ENCODE measurements at regions not wholly inside any gene's neighbourhood (a gene's known extent, or its start where the extent isn't known, plus 50 kb on each side); places are given as distances from the start of the nearest gene placed in this dataset.

GRCh38 chr5:124996764-124997077 lies 250.3 kb upstream of the ZNF608 start:
- Histone ChIP-seq H4K20me1 (replicated peaks; ENCODE audit: control insufficient read depth, extremely low read depth, insufficient read depth, low read length) (no peaks in the 10 kb centered on the region), H3K9me3 (replicated peaks; ENCODE audit: control insufficient read depth, insufficient read depth, low read length) (no peaks in the 10 kb centered on the region), H3K27me3 (ENCODE audit: control insufficient read depth in 2 of 2, insufficient read depth in 2 of 2, low read length in 2 of 2) (no peaks in the 10 kb centered on the region), H2AFZ (ENCODE audit: low read depth, low read length) (no peak overlapping the region), H3K9me1 (replicated peaks; ENCODE audit: control insufficient read depth, extremely low read depth, insufficient read depth, low read length) (no peaks in the 10 kb centered on the region), H3K4me2 (ENCODE audit: insufficient read depth, low read length) (no peak overlapping the region), H3K9ac (replicated peaks; ENCODE audit: extremely low read depth, insufficient read depth, low read length) (no peak overlapping the region), H3K4me3 (replicated peaks in 1 of 3; ENCODE audit: insufficient read depth in 1 of 3, low read depth in 1 of 3, low read length in 3 of 3) (no peak overlapping the region), H3K4me1 (ENCODE audit: control insufficient read depth, extremely low read depth, insufficient read depth, low read length) (peaks cover 8% of the 10 kb centered on the region), H3K27ac (ENCODE audit: insufficient read depth, low read depth, low read length) (no peak overlapping the region), H3K79me2 (ENCODE audit: control insufficient read depth, insufficient read depth, low read length) (no peaks in the 10 kb centered on the region), H3K36me3 (ENCODE audit: control insufficient read depth in 2 of 2, extremely low read depth in 1 of 2, insufficient read depth in 2 of 2, low read length in 2 of 2) (no peaks in the 10 kb centered on the region)
- FAIRE-seq (no peak), DNase-seq (ENCODE audit: low read depth, low spot score) (peak; percentile 68)
- ChIA-PET POLR2A (no interaction called here), CTCF (interaction anchor here (1.0 kb wide), 1 partner anchor 223 kb away, joined by 3 read pairs; no protein-coding TSS in a partner anchor)
- BruUV-seq (replicated peaks) = no TSS peak
- TF ChIP-seq MAX (IDR thresholded peaks at IDR 0.05; ENCODE audit: insufficient read depth, insufficient read length) = no peak
- no peak for TF ChIP-seq JUN (IDR thresholded peaks at IDR 0.05; ENCODE audit: borderline replicate concordance, insufficient read depth, insufficient read length, low read depth)
- TF ChIP-seq, protein P1, sequence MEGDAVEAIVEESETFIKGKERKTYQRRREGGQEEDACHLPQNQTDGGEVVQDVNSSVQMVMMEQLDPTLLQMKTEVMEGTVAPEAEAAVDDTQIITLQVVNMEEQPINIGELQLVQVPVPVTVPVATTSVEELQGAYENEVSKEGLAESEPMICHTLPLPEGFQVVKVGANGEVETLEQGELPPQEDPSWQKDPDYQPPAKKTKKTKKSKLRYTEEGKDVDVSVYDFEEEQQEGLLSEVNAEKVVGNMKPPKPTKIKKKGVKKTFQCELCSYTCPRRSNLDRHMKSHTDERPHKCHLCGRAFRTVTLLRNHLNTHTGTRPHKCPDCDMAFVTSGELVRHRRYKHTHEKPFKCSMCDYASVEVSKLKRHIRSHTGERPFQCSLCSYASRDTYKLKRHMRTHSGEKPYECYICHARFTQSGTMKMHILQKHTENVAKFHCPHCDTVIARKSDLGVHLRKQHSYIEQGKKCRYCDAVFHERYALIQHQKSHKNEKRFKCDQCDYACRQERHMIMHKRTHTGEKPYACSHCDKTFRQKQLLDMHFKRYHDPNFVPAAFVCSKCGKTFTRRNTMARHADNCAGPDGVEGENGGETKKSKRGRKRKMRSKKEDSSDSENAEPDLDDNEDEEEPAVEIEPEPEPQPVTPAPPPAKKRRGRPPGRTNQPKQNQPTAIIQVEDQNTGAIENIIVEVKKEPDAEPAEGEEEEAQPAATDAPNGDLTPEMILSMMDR (IDR thresholded peaks at IDR 0.05; ENCODE audit: extremely low read depth in 1 of 2, insufficient read depth in 1 of 2, low read depth in 1 of 2, low read length in 2 of 2) = no peak
- TF ChIP-seq MYC (IDR thresholded peaks at IDR 0.05; ENCODE audit: low read depth, low read length) = no peak
- no peak for TF ChIP-seq FOS (IDR thresholded peaks at IDR 0.05; ENCODE audit: borderline replicate concordance, insufficient read depth, low read length)
- no peak for TF ChIP-seq GATA2 (IDR thresholded peaks at IDR 0.05; ENCODE audit: insufficient read depth, insufficient read length, low read depth, low read length)
- dilution Hi-C loops (cut with MboI; ENCODE audit: extremely low pct_ligation_motif_present, low sequenced_read_pairs) (no loop called here), intact Hi-C loops (cut with micrococcal nuclease) (loop anchor here (5.0 kb wide), 2 partner anchors 96 to 276 kb away; no protein-coding TSS in a partner anchor)

Data from endothelial cell of umbilical vein (primary cell).